SK-N-MC (cell line): ENCODE measurements at regions not wholly inside any gene's neighbourhood (a gene's known extent, or its start where the extent isn't known, plus 50 kb on each side); places are given as distances from the start of the nearest gene placed in this dataset.
"Not testable (repeated sequence)": the region's sequence is repeated elsewhere in the genome, so short reads cannot be mapped to it uniquely, and the experiment has no call there.

Source experiments
- DNase-seq: peaks from one replicate; pipeline ENCODE4 v3.0.0-alpha.2; 2011; ENCODE audit warnings: low read depth, low spot score
- H3K27ac ChIP-seq: fragments of 200-600 bp; sonication (generic); 2 replicates; pipeline ENCODE4 v1.5.1; 2016; ENCODE audit warnings: mixed run types
- H3K36me3 ChIP-seq: fragments of 200-600 bp; sonication (generic); 2 replicates; pipeline ENCODE4 v1.6.1; 2017; ENCODE audit warnings: antibody characterized with exemption, low read length, mixed read lengths; ENCODE audit not compliant: insufficient read depth
- H3K4me3 ChIP-seq: fragments of 200-600 bp; sonication (generic); 2 replicates; pipeline ENCODE4 v1.5.1; 2016
- H3K9ac ChIP-seq: fragments of 200-600 bp; sonication (generic); 2 replicates; pipeline ENCODE4 v1.8.0; 2017; ENCODE audit warnings: mixed run types, mixed read lengths; ENCODE audit not compliant: insufficient read length
- H3K9me3 ChIP-seq: fragments of 200-600 bp; sonication (generic); 2 replicates; pipeline ENCODE4 v1.6.1; 2017; ENCODE audit warnings: low read depth, mild to moderate bottlenecking, antibody characterized with exemption, low read length, moderate library complexity, mixed read lengths
- EZH2 ChIP-seq: fragments of 200-600 bp; sonication (generic); IDR thresholded peaks from one replicate; pipeline ENCODE4 v1.6.1; 2017; ENCODE audit warnings: antibody characterized with exemption
- FOXP2 ChIP-seq: optimal IDR thresholded peaks from 2 replicates; pipeline ENCODE3; 2011; ENCODE audit warnings: mild to moderate bottlenecking, moderate library complexity; ENCODE audit not compliant: insufficient read depth; ENCODE audit errors: extremely low read length, control extremely low read depth
- POLR2AphosphoS5 ChIP-seq: IDR thresholded peaks from 2 replicates; pipeline ENCODE4 v1.6.1; 2012; ENCODE audit warnings: mild to moderate bottlenecking, low read depth, low read length, borderline replicate concordance

GRCh38 chr18:8519102-8519501 is 90.1 kb upstream of the RAB12 start:
- DNase-seq, result no peak
- Histone ChIP-seq H3K9ac (no peak overlapping the region), H3K27ac (no peak overlapping the region), H3K4me3 (no peak overlapping the region), H3K36me3 (no peaks in the 10 kb centered on the region), H3K9me3 (no peaks in the 10 kb centered on the region)
- TF ChIP-seq EZH2 (no peak), FOXP2 (no peak), POLR2AphosphoS5 (no peak)

- no peaks in the 10 kb centered on the region for H3K9me3 ChIP-seq
- H3K27ac ChIP-seq, result no peak overlapping the region
- H3K36me3 ChIP-seq, result no peaks in the 10 kb centered on the region
- H3K4me3 ChIP-seq, result no peak overlapping the region
- TF ChIP-seq FOXP2 (no peak), POLR2AphosphoS5 (no peak), EZH2 (no peak)
- no peak for DNase-seq
- no peak overlapping the region for H3K9ac ChIP-seq
These were observed 89.0 kb upstream of the RAB12 start for GRCh38 chr18:8520266-8520665.

GRCh38 chr18:8522756-8523155 is 86.5 kb upstream of the RAB12 start:
- H3K9me3 ChIP-seq, result no peaks in the 10 kb centered on the region
- TF ChIP-seq FOXP2 (no peak), POLR2AphosphoS5 (no peak), EZH2 (no peak)
- DNase-seq, result no peak
- H3K27ac ChIP-seq, result no peak overlapping the region
- no peak overlapping the region for H3K9ac ChIP-seq
- H3K4me3 ChIP-seq, result no peak overlapping the region
- H3K36me3 ChIP-seq, result no peaks in the 10 kb centered on the region

GRCh38 chr18:8525692-8526091 is 83.5 kb upstream of the RAB12 start:
- Histone ChIP-seq H3K9ac (no peak overlapping the region), H3K36me3 (no peaks in the 10 kb centered on the region), H3K9me3 (no peaks in the 10 kb centered on the region), H3K4me3 (no peak overlapping the region), H3K27ac (no peak overlapping the region)
- TF ChIP-seq POLR2AphosphoS5, result no peak
- TF ChIP-seq EZH2, result no peak
- TF ChIP-seq FOXP2, result no peak
- no peak for DNase-seq

GRCh38 chr18:8526332-8526731 is 82.9 kb upstream of the RAB12 start:
- no peak overlapping the region for H3K27ac ChIP-seq
- DNase-seq, result no peak
- H3K9me3 ChIP-seq, result no peaks in the 10 kb centered on the region
- no peaks in the 10 kb centered on the region for H3K36me3 ChIP-seq
- no peak overlapping the region for H3K4me3 ChIP-seq
- TF ChIP-seq FOXP2 (no peak), EZH2 (no peak), POLR2AphosphoS5 (no peak)
- H3K9ac ChIP-seq, result no peak overlapping the region

- H3K9me3 ChIP-seq, result no peaks in the 10 kb centered on the region
- no peak overlapping the region for H3K4me3 ChIP-seq
- no peak overlapping the region for H3K9ac ChIP-seq
- DNase-seq, result no peak
- no peaks in the 10 kb centered on the region for H3K36me3 ChIP-seq
- no peak overlapping the region for H3K27ac ChIP-seq
- TF ChIP-seq EZH2, result no peak
- TF ChIP-seq POLR2AphosphoS5, result no peak
- TF ChIP-seq FOXP2, result no peak
These were observed 79.6 kb upstream of the RAB12 start for GRCh38 chr18:8529609-8530008.

- H3K27ac ChIP-seq, DNase-seq, H3K9me3 ChIP-seq, H3K4me3 ChIP-seq, H3K36me3 ChIP-seq, H3K9ac ChIP-seq: not testable (repeated sequence)
These were observed 78.2 kb upstream of the RAB12 start for GRCh38 chr18:8531084-8531483.

GRCh38 chr18:8536231-8536630 is 73.0 kb upstream of the RAB12 start:
- DNase-seq, result no peak
- H3K27ac ChIP-seq, result no peak overlapping the region
- TF ChIP-seq EZH2 (no peak), POLR2AphosphoS5 (no peak)

GRCh38 chr18:8536922-8537321 is 72.3 kb upstream of the RAB12 start:
- Histone ChIP-seq H3K27ac (no peak overlapping the region), H3K9me3 (no peaks in the 10 kb centered on the region), H3K36me3 (no peaks in the 10 kb centered on the region), H3K4me3 (no peak overlapping the region), H3K9ac (no peak overlapping the region)
- DNase-seq, result no peak
- TF ChIP-seq POLR2AphosphoS5, result no peak
- TF ChIP-seq FOXP2, result no peak
- no peak for TF ChIP-seq EZH2

More at GRCh38 chr18:8536231-8536630, 73.0 kb upstream of the RAB12 start:
- Histone ChIP-seq H3K36me3 (no peaks in the 10 kb centered on the region), H3K9me3 (no peaks in the 10 kb centered on the region), H3K4me3 (no peak overlapping the region), H3K9ac (no peak overlapping the region)

GRCh38 chr18:8537400-8537799 is 71.8 kb upstream of the RAB12 start:
- DNase-seq, result no peak

More at GRCh38 chr18:8537400-8537799, 71.8 kb upstream of the RAB12 start:
- Histone ChIP-seq H3K27ac (no peak overlapping the region), H3K4me3 (no peak overlapping the region), H3K9ac (no peak overlapping the region), H3K36me3 (no peaks in the 10 kb centered on the region), H3K9me3 (no peaks in the 10 kb centered on the region)
- TF ChIP-seq FOXP2 (no peak), EZH2 (no peak), POLR2AphosphoS5 (no peak)
